ENCODE measurements at regions not wholly inside any gene's neighbourhood (a gene's known extent, or its start where the extent isn't known, plus 50 kb on each side); places are given as distances from the start of the nearest gene placed in this dataset.

GRCh38 chr17:15888436-15888835, 56.5 kb upstream of the ADORA2B start:
- no peak for TF ChIP-seq POLR2AphosphoS5 (IDR thresholded peaks at IDR 0.05; ENCODE audit: insufficient read depth in 1 of 2, low read depth in 1 of 2)
- TF ChIP-seq, protein P1, sequence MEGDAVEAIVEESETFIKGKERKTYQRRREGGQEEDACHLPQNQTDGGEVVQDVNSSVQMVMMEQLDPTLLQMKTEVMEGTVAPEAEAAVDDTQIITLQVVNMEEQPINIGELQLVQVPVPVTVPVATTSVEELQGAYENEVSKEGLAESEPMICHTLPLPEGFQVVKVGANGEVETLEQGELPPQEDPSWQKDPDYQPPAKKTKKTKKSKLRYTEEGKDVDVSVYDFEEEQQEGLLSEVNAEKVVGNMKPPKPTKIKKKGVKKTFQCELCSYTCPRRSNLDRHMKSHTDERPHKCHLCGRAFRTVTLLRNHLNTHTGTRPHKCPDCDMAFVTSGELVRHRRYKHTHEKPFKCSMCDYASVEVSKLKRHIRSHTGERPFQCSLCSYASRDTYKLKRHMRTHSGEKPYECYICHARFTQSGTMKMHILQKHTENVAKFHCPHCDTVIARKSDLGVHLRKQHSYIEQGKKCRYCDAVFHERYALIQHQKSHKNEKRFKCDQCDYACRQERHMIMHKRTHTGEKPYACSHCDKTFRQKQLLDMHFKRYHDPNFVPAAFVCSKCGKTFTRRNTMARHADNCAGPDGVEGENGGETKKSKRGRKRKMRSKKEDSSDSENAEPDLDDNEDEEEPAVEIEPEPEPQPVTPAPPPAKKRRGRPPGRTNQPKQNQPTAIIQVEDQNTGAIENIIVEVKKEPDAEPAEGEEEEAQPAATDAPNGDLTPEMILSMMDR (IDR thresholded peaks at IDR 0.05): no peak
- TF ChIP-seq POLR2A (IDR thresholded peaks at IDR 0.05): no peak

Data from vagina (tissue), 2 donors.